ENCODE measurements at regions not wholly inside any gene's neighbourhood (a gene's known extent, or its start where the extent isn't known, plus 50 kb on each side); places are given as distances from the start of the nearest gene placed in this dataset.

DNA sequence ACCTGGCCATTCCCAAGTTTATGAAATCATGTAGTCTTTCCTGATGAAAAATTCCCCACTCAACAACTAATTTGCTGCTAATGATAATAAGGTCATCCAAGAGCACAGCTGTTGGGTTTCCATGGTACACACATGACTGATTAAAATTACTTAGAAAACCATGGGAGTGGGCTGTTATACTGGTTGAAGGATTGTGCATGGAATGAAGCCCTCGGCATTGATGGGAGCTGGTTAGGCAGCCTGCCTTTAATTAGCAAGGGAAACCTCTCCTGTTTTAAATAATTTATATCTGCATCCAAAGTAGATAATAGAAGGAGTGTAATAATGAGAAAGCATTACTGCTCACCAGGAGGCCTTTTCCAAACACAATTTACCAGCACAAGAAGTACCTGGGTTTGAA is 235.1 kb upstream of the CFAP20DC start:
- no peaks in the 10 kb centered on the region for H3K36me3 ChIP-seq (ENCODE audit: control insufficient read depth in 1 of 2, insufficient read depth in 2 of 2, low read length in 2 of 2)
- no peaks in the 10 kb centered on the region for H3K9me3 ChIP-seq (ENCODE audit: control insufficient read depth in 1 of 2, low read length in 2 of 2)
- H3K4me1 ChIP-seq (ENCODE audit: control insufficient read depth in 1 of 2, insufficient read depth in 2 of 2, low read length in 2 of 2): no peaks in the 10 kb centered on the region
- H3K27me3 ChIP-seq (ENCODE audit: low read depth, low read length): no peaks in the 10 kb centered on the region
- no peak overlapping the region for H3K4me3 ChIP-seq (ENCODE audit: low read depth in 1 of 2, low read length in 2 of 2)
- no peak overlapping the region for H3K27ac ChIP-seq (ENCODE audit: low read length)

- H3K36me3 ChIP-seq (ENCODE audit: control insufficient read depth in 1 of 2, insufficient read depth in 2 of 2, low read length in 2 of 2): no peaks in the 10 kb centered on the region
- H3K4me1 ChIP-seq (ENCODE audit: control insufficient read depth in 1 of 2, insufficient read depth in 2 of 2, low read length in 2 of 2): no peaks in the 10 kb centered on the region
- no peaks in the 10 kb centered on the region for H3K9me3 ChIP-seq (ENCODE audit: control insufficient read depth in 1 of 2, low read length in 2 of 2)
- H3K27ac ChIP-seq (ENCODE audit: low read length): no peak overlapping the region
- H3K4me3 ChIP-seq (ENCODE audit: low read depth in 1 of 2, low read length in 2 of 2): no peak overlapping the region
- H3K27me3 ChIP-seq (ENCODE audit: low read depth, low read length): no peaks in the 10 kb centered on the region
Observed at GRCh38 chr3:59280113-59280512, 230.3 kb upstream of the CFAP20DC start.

- no peak overlapping the region for H3K4me3 ChIP-seq (ENCODE audit: low read depth in 1 of 2, low read length in 2 of 2)
- H3K27me3 ChIP-seq (ENCODE audit: low read depth, low read length): no peaks in the 10 kb centered on the region
- H3K27ac ChIP-seq (ENCODE audit: low read length): no peak overlapping the region
- no peaks in the 10 kb centered on the region for H3K36me3 ChIP-seq (ENCODE audit: control insufficient read depth in 1 of 2, insufficient read depth in 2 of 2, low read length in 2 of 2)
- no peaks in the 10 kb centered on the region for H3K4me1 ChIP-seq (ENCODE audit: control insufficient read depth in 1 of 2, insufficient read depth in 2 of 2, low read length in 2 of 2)
- H3K9me3 ChIP-seq (ENCODE audit: control insufficient read depth in 1 of 2, low read length in 2 of 2): no peaks in the 10 kb centered on the region
Observed at GRCh38 chr3:59277816-59278215, 228.0 kb upstream of the CFAP20DC start.

DNA sequence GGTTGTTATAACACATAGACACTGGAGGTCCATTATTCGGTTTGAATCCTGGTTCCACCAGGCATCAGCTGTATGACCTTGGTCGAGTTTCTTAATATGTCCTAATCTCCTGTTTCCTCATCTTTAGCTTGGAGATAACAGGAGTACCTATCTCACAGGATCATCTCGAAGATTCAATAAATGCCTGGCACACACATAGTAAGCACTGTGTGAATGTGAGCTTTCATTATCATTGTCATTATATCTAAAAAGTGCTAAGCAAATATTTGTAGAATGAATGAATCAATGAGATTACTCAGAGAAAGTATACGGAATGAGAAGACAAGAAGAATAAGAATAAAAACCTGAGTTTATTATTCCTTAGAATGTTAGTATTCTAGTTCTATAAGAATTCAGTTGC is 227.4 kb upstream of the CFAP20DC start:
- Histone ChIP-seq H3K4me1 (ENCODE audit: control insufficient read depth in 1 of 2, insufficient read depth in 2 of 2, low read length in 2 of 2) (no peaks in the 10 kb centered on the region), H3K4me3 (ENCODE audit: low read depth in 1 of 2, low read length in 2 of 2) (no peak overlapping the region), H3K9me3 (ENCODE audit: control insufficient read depth in 1 of 2, low read length in 2 of 2) (no peaks in the 10 kb centered on the region), H3K36me3 (ENCODE audit: control insufficient read depth in 1 of 2, insufficient read depth in 2 of 2, low read length in 2 of 2) (no peaks in the 10 kb centered on the region), H3K27me3 (ENCODE audit: low read depth, low read length) (no peaks in the 10 kb centered on the region), H3K27ac (ENCODE audit: low read length) (no peak overlapping the region)

GRCh38 chr3:59273976-59274375 is 224.2 kb upstream of the CFAP20DC start:
- Histone ChIP-seq H3K4me3 (ENCODE audit: low read depth in 1 of 2, low read length in 2 of 2) (no peak overlapping the region), H3K36me3 (ENCODE audit: control insufficient read depth in 1 of 2, insufficient read depth in 2 of 2, low read length in 2 of 2) (no peaks in the 10 kb centered on the region), H3K4me1 (ENCODE audit: control insufficient read depth in 1 of 2, insufficient read depth in 2 of 2, low read length in 2 of 2) (no peaks in the 10 kb centered on the region), H3K9me3 (ENCODE audit: control insufficient read depth in 1 of 2, low read length in 2 of 2) (no peaks in the 10 kb centered on the region), H3K27me3 (ENCODE audit: low read depth, low read length) (no peaks in the 10 kb centered on the region), H3K27ac (ENCODE audit: low read length) (no peak overlapping the region)

- no peaks in the 10 kb centered on the region for H3K27me3 ChIP-seq (ENCODE audit: low read depth, low read length)
- H3K9me3 ChIP-seq (ENCODE audit: control insufficient read depth in 1 of 2, low read length in 2 of 2): no peaks in the 10 kb centered on the region
- H3K27ac ChIP-seq (ENCODE audit: low read length): no peak overlapping the region
- no peaks in the 10 kb centered on the region for H3K4me1 ChIP-seq (ENCODE audit: control insufficient read depth in 1 of 2, insufficient read depth in 2 of 2, low read length in 2 of 2)
- H3K36me3 ChIP-seq (ENCODE audit: control insufficient read depth in 1 of 2, insufficient read depth in 2 of 2, low read length in 2 of 2): no peaks in the 10 kb centered on the region
- H3K4me3 ChIP-seq (ENCODE audit: low read depth in 1 of 2, low read length in 2 of 2): no peak overlapping the region
Observed at GRCh38 chr3:59271971-59272370, 222.1 kb upstream of the CFAP20DC start.

GRCh38 chr3:59270921-59271320 is 221.1 kb upstream of the CFAP20DC start:
- Histone ChIP-seq H3K9me3 (ENCODE audit: control insufficient read depth in 1 of 2, low read length in 2 of 2) (no peaks in the 10 kb centered on the region), H3K27ac (ENCODE audit: low read length) (no peak overlapping the region), H3K36me3 (ENCODE audit: control insufficient read depth in 1 of 2, insufficient read depth in 2 of 2, low read length in 2 of 2) (no peaks in the 10 kb centered on the region), H3K4me1 (ENCODE audit: control insufficient read depth in 1 of 2, insufficient read depth in 2 of 2, low read length in 2 of 2) (no peaks in the 10 kb centered on the region), H3K27me3 (ENCODE audit: low read depth, low read length) (no peaks in the 10 kb centered on the region), H3K4me3 (ENCODE audit: low read depth in 1 of 2, low read length in 2 of 2) (no peak overlapping the region)

DNA sequence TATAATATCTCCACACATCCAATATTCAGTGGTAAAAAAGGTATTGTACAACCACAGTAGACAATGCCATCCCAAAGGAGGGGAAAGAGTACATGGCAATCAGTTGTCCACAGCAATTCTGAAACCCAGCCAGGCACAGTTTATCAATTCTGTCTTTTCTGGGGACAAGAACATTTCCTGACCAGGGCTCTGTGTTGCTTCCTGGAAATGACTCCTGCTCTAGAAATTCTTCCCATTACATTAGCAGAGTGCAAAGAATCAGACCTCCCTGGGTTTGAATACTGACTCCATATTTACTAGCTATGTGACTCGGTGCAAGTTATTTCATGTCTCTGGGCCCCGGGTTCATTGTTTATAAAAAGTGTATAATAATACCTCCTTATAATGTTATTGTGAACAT is 220.4 kb upstream of the CFAP20DC start:
- Histone ChIP-seq H3K9me3 (ENCODE audit: control insufficient read depth in 1 of 2, low read length in 2 of 2) (no peaks in the 10 kb centered on the region), H3K4me3 (ENCODE audit: low read depth in 1 of 2, low read length in 2 of 2) (no peak overlapping the region), H3K36me3 (ENCODE audit: control insufficient read depth in 1 of 2, insufficient read depth in 2 of 2, low read length in 2 of 2) (no peaks in the 10 kb centered on the region), H3K27me3 (ENCODE audit: low read depth, low read length) (no peaks in the 10 kb centered on the region), H3K27ac (ENCODE audit: low read length) (no peak overlapping the region), H3K4me1 (ENCODE audit: control insufficient read depth in 1 of 2, insufficient read depth in 2 of 2, low read length in 2 of 2) (no peaks in the 10 kb centered on the region)

DNA sequence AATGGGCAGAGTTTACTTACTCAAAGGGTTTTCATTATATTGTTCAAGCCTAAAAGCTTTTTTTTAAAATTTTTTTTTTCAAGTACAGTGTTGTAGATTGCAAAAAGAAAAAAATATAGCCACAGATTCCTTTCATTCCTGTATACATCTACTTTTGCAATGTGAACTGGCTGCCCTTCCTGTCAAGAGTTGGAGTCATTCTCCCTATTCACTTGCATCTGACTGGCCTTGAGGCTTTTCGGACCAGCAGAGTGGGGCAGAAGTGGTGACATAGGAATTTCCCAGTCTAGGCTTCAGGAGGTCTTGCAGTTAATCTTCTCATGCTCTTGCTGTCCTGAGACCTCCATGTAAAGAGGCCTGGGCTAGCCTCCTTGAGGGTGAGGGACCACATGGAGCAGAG is 218.3 kb upstream of the CFAP20DC start:
- no peaks in the 10 kb centered on the region for H3K4me1 ChIP-seq (ENCODE audit: control insufficient read depth in 1 of 2, insufficient read depth in 2 of 2, low read length in 2 of 2)
- H3K27ac ChIP-seq (ENCODE audit: low read length): no peak overlapping the region
- no peaks in the 10 kb centered on the region for H3K9me3 ChIP-seq (ENCODE audit: control insufficient read depth in 1 of 2, low read length in 2 of 2)
- H3K36me3 ChIP-seq (ENCODE audit: control insufficient read depth in 1 of 2, insufficient read depth in 2 of 2, low read length in 2 of 2): no peaks in the 10 kb centered on the region
- no peaks in the 10 kb centered on the region for H3K27me3 ChIP-seq (ENCODE audit: low read depth, low read length)
- no peak overlapping the region for H3K4me3 ChIP-seq (ENCODE audit: low read depth in 1 of 2, low read length in 2 of 2)

DNA sequence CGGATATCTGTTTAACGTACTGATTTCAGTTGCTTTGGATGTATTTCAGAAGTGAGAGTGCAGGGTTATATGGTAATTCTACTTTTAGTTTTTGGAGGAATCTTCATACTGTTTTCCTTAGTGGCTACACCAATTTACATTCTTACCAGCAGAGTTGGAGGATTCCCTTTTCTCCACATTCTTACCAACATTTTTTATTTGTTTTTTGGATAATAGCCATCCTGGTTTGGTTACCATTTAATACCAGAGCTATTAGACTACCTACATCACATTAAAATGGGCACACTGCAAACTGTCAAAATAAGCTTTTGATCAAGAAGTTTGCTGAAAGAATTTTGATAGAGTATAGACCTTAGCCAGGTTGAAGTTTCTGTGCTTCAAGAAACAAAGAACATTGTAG is 217.2 kb upstream of the CFAP20DC start:
- Histone ChIP-seq H3K27ac (ENCODE audit: low read length) (no peak overlapping the region), H3K4me3 (ENCODE audit: low read depth in 1 of 2, low read length in 2 of 2) (no peak overlapping the region), H3K9me3 (ENCODE audit: control insufficient read depth in 1 of 2, low read length in 2 of 2) (no peaks in the 10 kb centered on the region), H3K36me3 (ENCODE audit: control insufficient read depth in 1 of 2, insufficient read depth in 2 of 2, low read length in 2 of 2) (no peaks in the 10 kb centered on the region), H3K4me1 (ENCODE audit: control insufficient read depth in 1 of 2, insufficient read depth in 2 of 2, low read length in 2 of 2) (no peaks in the 10 kb centered on the region), H3K27me3 (ENCODE audit: low read depth, low read length) (no peaks in the 10 kb centered on the region)

GRCh38 chr3:59266551-59266950 is 216.7 kb upstream of the CFAP20DC start:
- Histone ChIP-seq H3K36me3 (ENCODE audit: control insufficient read depth in 1 of 2, insufficient read depth in 2 of 2, low read length in 2 of 2) (no peaks in the 10 kb centered on the region), H3K4me3 (ENCODE audit: low read depth in 1 of 2, low read length in 2 of 2) (no peak overlapping the region), H3K9me3 (ENCODE audit: control insufficient read depth in 1 of 2, low read length in 2 of 2) (no peaks in the 10 kb centered on the region), H3K27ac (ENCODE audit: low read length) (no peak overlapping the region), H3K27me3 (ENCODE audit: low read depth, low read length) (no peaks in the 10 kb centered on the region), H3K4me1 (ENCODE audit: control insufficient read depth in 1 of 2, insufficient read depth in 2 of 2, low read length in 2 of 2) (no peaks in the 10 kb centered on the region)

GRCh38 chr3:59265566-59265965 is 215.7 kb upstream of the CFAP20DC start:
- Histone ChIP-seq H3K9me3 (ENCODE audit: control insufficient read depth in 1 of 2, low read length in 2 of 2) (no peaks in the 10 kb centered on the region), H3K27me3 (ENCODE audit: low read depth, low read length) (no peaks in the 10 kb centered on the region), H3K4me3 (ENCODE audit: low read depth in 1 of 2, low read length in 2 of 2) (no peak overlapping the region), H3K27ac (ENCODE audit: low read length) (no peak overlapping the region), H3K36me3 (ENCODE audit: control insufficient read depth in 1 of 2, insufficient read depth in 2 of 2, low read length in 2 of 2) (no peaks in the 10 kb centered on the region), H3K4me1 (ENCODE audit: control insufficient read depth in 1 of 2, insufficient read depth in 2 of 2, low read length in 2 of 2) (no peaks in the 10 kb centered on the region)
